T-helper 17 cell (primary cell): ENCODE measurements at regions not wholly inside any gene's neighbourhood (a gene's known extent, or its start where the extent isn't known, plus 50 kb on each side); places are given as distances from the start of the nearest gene placed in this dataset.

Experiments used
- ATAC-seq: fragments of 150-1000 bp; cut with Tn5 transposase; 2 replicates; pipeline ENCODE4 v1.10.0; 2021; ENCODE audit warnings: mild to moderate bottlenecking, moderate library complexity
- DNase-seq, 3 donors: peaks; one replicate each; pipeline versions ENCODE4 v3.0.0 to v3.0.0-alpha.2; 2020 to 2021
- H3K9me3 ChIP-seq: one replicate; pipeline ENCODE4 v1.7.0; 2013; ENCODE audit warnings: low read length, mild to moderate bottlenecking; ENCODE audit not compliant: control insufficient read depth, poor library complexity, severe bottlenecking
- H3K27ac Mint-ChIP-seq: one replicate; pipeline ENCODE4 v1.8.0; 2022; ENCODE audit warnings: mild to moderate bottlenecking, moderate library complexity, mixed read lengths
- H3K27me3 Mint-ChIP-seq: one replicate; pipeline ENCODE4 v1.8.0; 2022; ENCODE audit warnings: mixed read lengths
- H3K36me3 Mint-ChIP-seq: one replicate; pipeline ENCODE4 v1.8.0; 2022; ENCODE audit warnings: low read depth, mixed read lengths
- H3K4me1 Mint-ChIP-seq: one replicate; pipeline ENCODE4 v1.8.0; 2022; ENCODE audit warnings: mild to moderate bottlenecking, mixed read lengths
- H3K4me3 Mint-ChIP-seq: one replicate; pipeline ENCODE4 v1.8.0; 2022; ENCODE audit warnings: mild to moderate bottlenecking, moderate library complexity, mixed read lengths

- DNase-seq = peak in 1 of 3 donors; percentile 19
- H3K27me3 Mint-ChIP-seq = peaks cover 16% of the 10 kb centered on the region
- H3K36me3 Mint-ChIP-seq = no peaks in the 10 kb centered on the region
- peak overlapping the region; percentile 27 for H3K27ac Mint-ChIP-seq
- H3K4me3 Mint-ChIP-seq = no peak overlapping the region
- no peaks in the 10 kb centered on the region for H3K4me1 Mint-ChIP-seq
- peak; percentile 42 for ATAC-seq
- H3K9me3 ChIP-seq = no peaks in the 10 kb centered on the region
Measured at GRCh38 chr16:55257966-55258613, 65.9 kb upstream of the IRX6 start.

GRCh38 chr16:55261301-55261700 is 62.7 kb upstream of the IRX6 start:
- no peaks in the 10 kb centered on the region for H3K9me3 ChIP-seq
- no peak overlapping the region for H3K4me3 Mint-ChIP-seq
- ATAC-seq (no peak), DNase-seq (no peak)
- peaks cover 9% of the 10 kb centered on the region for H3K27me3 Mint-ChIP-seq
- H3K36me3 Mint-ChIP-seq = no peaks in the 10 kb centered on the region
- H3K4me1 Mint-ChIP-seq = no peaks in the 10 kb centered on the region
- H3K27ac Mint-ChIP-seq = no peak overlapping the region

GRCh38 chr16:55263271-55264250 is 60.4 kb upstream of the IRX6 start:
- Mint-ChIP-seq H3K36me3 (no peaks in the 10 kb centered on the region), H3K4me3 (no peak overlapping the region), H3K4me1 (no peaks in the 10 kb centered on the region), H3K27me3 (no peaks in the 10 kb centered on the region), H3K27ac (no peak overlapping the region)
- H3K9me3 ChIP-seq = no peaks in the 10 kb centered on the region
- ATAC-seq (no peak), DNase-seq (no peak)

- H3K9me3 ChIP-seq = no peaks in the 10 kb centered on the region
- Mint-ChIP-seq H3K4me3 (no peak overlapping the region), H3K27ac (no peak overlapping the region), H3K27me3 (no peaks in the 10 kb centered on the region), H3K4me1 (no peaks in the 10 kb centered on the region), H3K36me3 (no peaks in the 10 kb centered on the region)
- ATAC-seq = no peak
- no peak for DNase-seq
Measured at GRCh38 chr16:55264949-55265348, 59.1 kb upstream of the IRX6 start.

GRCh38 chr16:55265926-55266325 is 58.1 kb upstream of the IRX6 start:
- ATAC-seq (no peak), DNase-seq (no peak)
- Mint-ChIP-seq H3K4me1 (no peaks in the 10 kb centered on the region), H3K4me3 (no peak overlapping the region), H3K27ac (no peak overlapping the region), H3K36me3 (no peaks in the 10 kb centered on the region), H3K27me3 (no peaks in the 10 kb centered on the region)
- no peaks in the 10 kb centered on the region for H3K9me3 ChIP-seq

- DNase-seq (no peak), ATAC-seq (no peak)
- Mint-ChIP-seq H3K4me3 (no peak overlapping the region), H3K36me3 (no peaks in the 10 kb centered on the region), H3K27ac (no peak overlapping the region), H3K4me1 (no peaks in the 10 kb centered on the region), H3K27me3 (peaks cover 7% of the 10 kb centered on the region)
- H3K9me3 ChIP-seq = no peaks in the 10 kb centered on the region
Measured at GRCh38 chr16:55271945-55272513, 52.0 kb upstream of the IRX6 start.

GRCh38 chr16:55272744-55273143 is 51.3 kb upstream of the IRX6 start:
- Mint-ChIP-seq H3K27me3 (peaks cover 7% of the 10 kb centered on the region), H3K4me3 (no peak overlapping the region), H3K4me1 (no peaks in the 10 kb centered on the region), H3K27ac (no peak overlapping the region), H3K36me3 (no peaks in the 10 kb centered on the region)
- H3K9me3 ChIP-seq = no peaks in the 10 kb centered on the region
- ATAC-seq (no peak), DNase-seq (no peak)

- peaks cover 7% of the 10 kb centered on the region for H3K27me3 Mint-ChIP-seq
- H3K9me3 ChIP-seq = no peaks in the 10 kb centered on the region
- H3K4me1 Mint-ChIP-seq = no peaks in the 10 kb centered on the region
- no peaks in the 10 kb centered on the region for H3K36me3 Mint-ChIP-seq
- DNase-seq = no peak
- H3K27ac Mint-ChIP-seq = no peak overlapping the region
- no peak overlapping the region for H3K4me3 Mint-ChIP-seq
- ATAC-seq = no peak
Measured at GRCh38 chr16:55273356-55273755, 50.6 kb upstream of the IRX6 start.

GRCh38 chr16:55273959-55274358 is 50.0 kb upstream of the IRX6 start:
- H3K27me3 Mint-ChIP-seq = peaks cover 7% of the 10 kb centered on the region
- H3K4me3 Mint-ChIP-seq = no peak overlapping the region
- H3K36me3 Mint-ChIP-seq = no peaks in the 10 kb centered on the region
- no peak overlapping the region for H3K27ac Mint-ChIP-seq
- H3K9me3 ChIP-seq = no peaks in the 10 kb centered on the region
- no peak for ATAC-seq
- no peak for DNase-seq
- no peaks in the 10 kb centered on the region for H3K4me1 Mint-ChIP-seq
